ENCODE measurements at regions not wholly inside any gene's neighbourhood (a gene's known extent, or its start where the extent isn't known, plus 50 kb on each side); places are given as distances from the start of the nearest gene placed in this dataset.

- no peak for ATAC-seq
- intact Hi-C loops (cut with micrococcal nuclease) = no loop called here
- Histone ChIP-seq H3K4me2 (ENCODE audit: low read length) (no peak overlapping the region), H3K9me3 (ENCODE audit: low read length) (no peaks in the 10 kb centered on the region), H3F3A (ENCODE audit: low read length, unreplicated experiment) (no peaks in the 10 kb centered on the region), H3K27me3 (ENCODE audit: low read length) (no peaks in the 10 kb centered on the region), H2AFZ (ENCODE audit: low read length) (no peak overlapping the region), H3K79me2 (ENCODE audit: low read length) (no peaks in the 10 kb centered on the region), H3K27ac (ENCODE audit: low read length) (no peak overlapping the region), H4K20me1 (ENCODE audit: low read length) (no peaks in the 10 kb centered on the region), H3K36me3 (ENCODE audit: low read depth, low read length) (no peaks in the 10 kb centered on the region), H3K4me1 (ENCODE audit: insufficient read depth, low read length) (no peaks in the 10 kb centered on the region), H3K9ac (ENCODE audit: low read length) (no peak overlapping the region), H3K9me2 (replicated peaks; ENCODE audit: low read length) (no peaks in the 10 kb centered on the region), H3K4me3 (ENCODE audit: low read length) (no peak overlapping the region)
- CTCF ChIA-PET = no interaction called here
- no peak for TF ChIP-seq CTCF (conservative IDR thresholded peaks at IDR 0.05; ENCODE audit: low read depth, low read length)
- no peak for TF ChIP-seq EZH2phosphoT487 (IDR thresholded peaks at IDR 0.05; ENCODE audit: borderline replicate concordance, low read length)
- no peak for TF ChIP-seq EZH2 (IDR thresholded peaks at IDR 0.05; ENCODE audit: low read length, unreplicated experiment)
- POLR2A ChIA-PET (ENCODE audit: unreplicated experiment) = no interaction called here
- BruUV-seq (replicated peaks) = no TSS peak
- DNase-seq = no peak
Measured at GRCh38 chr13:73773168-73773549, 361.0 kb downstream of the KLF12 start.

GRCh38 chr13:73772449-73773167 is 361.6 kb downstream of the KLF12 start:
- no peaks in the 10 kb centered on the region for H3K36me3 ChIP-seq (ENCODE audit: low read depth, low read length)
- H2AFZ ChIP-seq (ENCODE audit: low read length) = no peak overlapping the region
- CTCF ChIA-PET = no interaction called here
- H3K4me2 ChIP-seq (ENCODE audit: low read length) = no peak overlapping the region
- no peaks in the 10 kb centered on the region for H3K9me2 ChIP-seq (replicated peaks; ENCODE audit: low read length)
- no TSS peak for BruUV-seq (replicated peaks)
- ATAC-seq = no peak
- H3K27ac ChIP-seq (ENCODE audit: low read length) = no peak overlapping the region
- no peak for TF ChIP-seq EZH2 (IDR thresholded peaks at IDR 0.05; ENCODE audit: low read length, unreplicated experiment)
- no peak for TF ChIP-seq EZH2phosphoT487 (IDR thresholded peaks at IDR 0.05; ENCODE audit: borderline replicate concordance, low read length)
- TF ChIP-seq CTCF (conservative IDR thresholded peaks at IDR 0.05; ENCODE audit: low read depth, low read length) = no peak
- H3K27me3 ChIP-seq (ENCODE audit: low read length) = no peaks in the 10 kb centered on the region
- DNase-seq = no peak
- no peak overlapping the region for H3K9ac ChIP-seq (ENCODE audit: low read length)
- H3K9me3 ChIP-seq (ENCODE audit: low read length) = no peaks in the 10 kb centered on the region
- POLR2A ChIA-PET (ENCODE audit: unreplicated experiment) = no interaction called here
- no peaks in the 10 kb centered on the region for H3K4me1 ChIP-seq (ENCODE audit: insufficient read depth, low read length)
- no peaks in the 10 kb centered on the region for H3F3A ChIP-seq (ENCODE audit: low read length, unreplicated experiment)
- intact Hi-C loops (cut with micrococcal nuclease) = no loop called here
- no peaks in the 10 kb centered on the region for H4K20me1 ChIP-seq (ENCODE audit: low read length)
- no peak overlapping the region for H3K4me3 ChIP-seq (ENCODE audit: low read length)
- H3K79me2 ChIP-seq (ENCODE audit: low read length) = no peaks in the 10 kb centered on the region

- Histone ChIP-seq H3K27ac (ENCODE audit: low read length) (no peak overlapping the region), H3K4me1 (ENCODE audit: insufficient read depth, low read length) (no peaks in the 10 kb centered on the region; the same call in 1 of the 2 replicates), H4K20me1 (ENCODE audit: low read length) (no peaks in the 10 kb centered on the region), H3K9ac (ENCODE audit: low read length) (no peak overlapping the region), H3K4me3 (ENCODE audit: low read length) (no peak overlapping the region), H2AFZ (ENCODE audit: low read length) (no peak overlapping the region), H3K79me2 (ENCODE audit: low read length) (no peaks in the 10 kb centered on the region), H3F3A (ENCODE audit: low read length, unreplicated experiment) (no peaks in the 10 kb centered on the region), H3K9me3 (ENCODE audit: low read length) (no peaks in the 10 kb centered on the region), H3K27me3 (ENCODE audit: low read length) (no peaks in the 10 kb centered on the region), H3K9me2 (replicated peaks; ENCODE audit: low read length) (no peaks in the 10 kb centered on the region), H3K36me3 (ENCODE audit: low read depth, low read length) (no peaks in the 10 kb centered on the region), H3K4me2 (ENCODE audit: low read length) (no peak overlapping the region)
- TF ChIP-seq EZH2phosphoT487 (IDR thresholded peaks at IDR 0.05; ENCODE audit: borderline replicate concordance, low read length) (no peak), CTCF (conservative IDR thresholded peaks at IDR 0.05; ENCODE audit: low read depth, low read length) (peak; percentile 64)
- DNase-seq (peak; percentile 27), ATAC-seq (no peak)
- intact Hi-C loops (cut with micrococcal nuclease) = no loop called here
- CTCF ChIA-PET = interaction anchor here (0.6 kb wide), 3 partner anchors 9 to 522 kb away, joined by 4 to 7 read pairs (median 5); no protein-coding TSS in a partner anchor
- no TSS peak for BruUV-seq (replicated peaks)
- POLR2A ChIA-PET (ENCODE audit: unreplicated experiment) = no interaction called here
Measured at GRCh38 chr13:73767747-73768315, 366.4 kb downstream of the KLF12 start.

All from PC-3 (cell line).